Stimulated activated memory B cell treated with anti-CD40 and anti-IgM and Interleukin-4, amounts not matched to agents 10 μg/mL and 1 μg/mL and 100 μg/mL, for 72 hours (primary cell): ENCODE measurements at regions not wholly inside any gene's neighbourhood (a gene's known extent, or its start where the extent isn't known, plus 50 kb on each side); places are given as distances from the start of the nearest gene placed in this dataset.

Experiments used
- ATAC-seq: fragments of 150-1000 bp; cut with Tn5 transposase; 2 replicates; pipeline ENCODE4 v1.10.0; 2021
- H3K27ac Mint-ChIP-seq: one replicate; pipeline ENCODE4 v1.8.0; 2022; ENCODE audit warnings: mild to moderate bottlenecking, mixed read lengths
- H3K27me3 Mint-ChIP-seq: one replicate; pipeline ENCODE4 v1.8.0; 2022; ENCODE audit warnings: mixed read lengths
- H3K36me3 Mint-ChIP-seq: one replicate; pipeline ENCODE4 v1.8.0; 2022; ENCODE audit warnings: mixed read lengths
- H3K4me1 Mint-ChIP-seq: one replicate; pipeline ENCODE4 v1.8.0; 2022; ENCODE audit warnings: mixed read lengths
- H3K4me3 Mint-ChIP-seq: one replicate; pipeline ENCODE4 v1.8.0; 2022; ENCODE audit warnings: mild to moderate bottlenecking, moderate library complexity, mixed read lengths
- H3K9me3 Mint-ChIP-seq: one replicate; pipeline ENCODE4 v1.8.0; 2022; ENCODE audit warnings: mixed read lengths

- no peaks in the 10 kb centered on the region for H3K27me3 Mint-ChIP-seq
- no peaks in the 10 kb centered on the region for H3K9me3 Mint-ChIP-seq
- H3K4me3 Mint-ChIP-seq, result no peak overlapping the region
Observed at GRCh38 chr1:34436836-34437235, 260.1 kb downstream of the C1orf94 start.

GRCh38 chr1:34441259-34442069, 264.8 kb downstream of the C1orf94 start:
- no peak for ATAC-seq
- peaks cover 18% of the 10 kb centered on the region for H3K27me3 Mint-ChIP-seq
- H3K36me3 Mint-ChIP-seq, result no peaks in the 10 kb centered on the region
- no peak overlapping the region for H3K4me3 Mint-ChIP-seq
- no peaks in the 10 kb centered on the region for H3K9me3 Mint-ChIP-seq
- H3K27ac Mint-ChIP-seq, result no peak overlapping the region
- H3K4me1 Mint-ChIP-seq, result no peaks in the 10 kb centered on the region

More at GRCh38 chr1:34436836-34437235, 260.1 kb downstream of the C1orf94 start:
- no peaks in the 10 kb centered on the region for H3K36me3 Mint-ChIP-seq
- ATAC-seq, result no peak
- no peaks in the 10 kb centered on the region for H3K4me1 Mint-ChIP-seq
- no peak overlapping the region for H3K27ac Mint-ChIP-seq

- Mint-ChIP-seq H3K9me3 (no peaks in the 10 kb centered on the region), H3K36me3 (no peaks in the 10 kb centered on the region), H3K4me1 (no peaks in the 10 kb centered on the region), H3K27me3 (peaks cover 25% of the 10 kb centered on the region), H3K4me3 (no peak overlapping the region), H3K27ac (no peak overlapping the region)
- no peak for ATAC-seq
Observed at GRCh38 chr1:34444516-34444915, 267.8 kb downstream of the C1orf94 start.

- ATAC-seq, result no peak
- H3K4me1 Mint-ChIP-seq, result no peaks in the 10 kb centered on the region
- H3K27me3 Mint-ChIP-seq, result peaks cover 17% of the 10 kb centered on the region
- no peaks in the 10 kb centered on the region for H3K9me3 Mint-ChIP-seq
- H3K4me3 Mint-ChIP-seq, result no peak overlapping the region
- H3K36me3 Mint-ChIP-seq, result no peaks in the 10 kb centered on the region
- no peak overlapping the region for H3K27ac Mint-ChIP-seq
Observed at GRCh38 chr1:34450325-34450724, 273.6 kb downstream of the C1orf94 start.

GRCh38 chr1:34452451-34452850, 275.7 kb downstream of the C1orf94 start:
- ATAC-seq, result no peak
- Mint-ChIP-seq H3K4me3 (no peak overlapping the region), H3K4me1 (no peaks in the 10 kb centered on the region), H3K9me3 (no peaks in the 10 kb centered on the region), H3K27ac (no peak overlapping the region), H3K36me3 (no peaks in the 10 kb centered on the region), H3K27me3 (no peaks in the 10 kb centered on the region)

- no peak overlapping the region for H3K27ac Mint-ChIP-seq
- no peaks in the 10 kb centered on the region for H3K36me3 Mint-ChIP-seq
- H3K4me3 Mint-ChIP-seq, result no peak overlapping the region
- H3K4me1 Mint-ChIP-seq, result no peaks in the 10 kb centered on the region
- no peaks in the 10 kb centered on the region for H3K9me3 Mint-ChIP-seq
- ATAC-seq, result no peak
- peaks cover 10% of the 10 kb centered on the region for H3K27me3 Mint-ChIP-seq
Observed at GRCh38 chr1:34455121-34455520, 278.4 kb downstream of the C1orf94 start.

GRCh38 chr1:34460193-34460592, 283.5 kb downstream of the C1orf94 start:
- Mint-ChIP-seq H3K36me3 (no peaks in the 10 kb centered on the region), H3K27ac (no peak overlapping the region), H3K4me3 (no peak overlapping the region), H3K4me1 (no peaks in the 10 kb centered on the region), H3K9me3 (no peaks in the 10 kb centered on the region), H3K27me3 (peaks cover 21% of the 10 kb centered on the region)
- no peak for ATAC-seq

GRCh38 chr1:34470401-34470800, 284.4 kb upstream of the GJB5 start:
- no peaks in the 10 kb centered on the region for H3K36me3 Mint-ChIP-seq
- no peak overlapping the region for H3K27ac Mint-ChIP-seq
- peak; percentile 29 for ATAC-seq
- no peaks in the 10 kb centered on the region for H3K27me3 Mint-ChIP-seq
- H3K4me3 Mint-ChIP-seq, result no peak overlapping the region
- H3K9me3 Mint-ChIP-seq, result peaks cover 3% of the 10 kb centered on the region
- H3K4me1 Mint-ChIP-seq, result no peaks in the 10 kb centered on the region

- Mint-ChIP-seq H3K27ac (no peak overlapping the region), H3K27me3 (peaks cover 12% of the 10 kb centered on the region), H3K36me3 (no peaks in the 10 kb centered on the region), H3K4me1 (no peaks in the 10 kb centered on the region), H3K9me3 (peaks cover 1% of the 10 kb centered on the region), H3K4me3 (no peak overlapping the region)
- no peak for ATAC-seq
Observed at GRCh38 chr1:34474566-34474965, 280.3 kb upstream of the GJB5 start.

GRCh38 chr1:34476371-34476770, 278.5 kb upstream of the GJB5 start:
- peaks cover 21% of the 10 kb centered on the region for H3K27me3 Mint-ChIP-seq
- H3K4me3 Mint-ChIP-seq, result no peak overlapping the region
- no peaks in the 10 kb centered on the region for H3K4me1 Mint-ChIP-seq
- H3K9me3 Mint-ChIP-seq, result peaks cover 11% of the 10 kb centered on the region
- no peaks in the 10 kb centered on the region for H3K36me3 Mint-ChIP-seq
- ATAC-seq, result no peak
- no peak overlapping the region for H3K27ac Mint-ChIP-seq

- no peak for ATAC-seq
- Mint-ChIP-seq H3K9me3 (peaks cover 11% of the 10 kb centered on the region), H3K27me3 (peaks cover 21% of the 10 kb centered on the region), H3K4me1 (no peaks in the 10 kb centered on the region), H3K4me3 (no peak overlapping the region), H3K27ac (no peak overlapping the region), H3K36me3 (no peaks in the 10 kb centered on the region)
Observed at GRCh38 chr1:34477632-34478141, 277.2 kb upstream of the GJB5 start.

- ATAC-seq, result no peak
- H3K27ac Mint-ChIP-seq, result no peak overlapping the region
- H3K4me1 Mint-ChIP-seq, result no peaks in the 10 kb centered on the region
- no peak overlapping the region for H3K4me3 Mint-ChIP-seq
- H3K36me3 Mint-ChIP-seq, result no peaks in the 10 kb centered on the region
- peaks cover 11% of the 10 kb centered on the region for H3K9me3 Mint-ChIP-seq
- H3K27me3 Mint-ChIP-seq, result peaks cover 21% of the 10 kb centered on the region
Observed at GRCh38 chr1:34478515-34479076, 276.3 kb upstream of the GJB5 start.

- Mint-ChIP-seq H3K9me3 (peaks cover 11% of the 10 kb centered on the region), H3K4me1 (no peaks in the 10 kb centered on the region), H3K36me3 (no peaks in the 10 kb centered on the region), H3K4me3 (no peak overlapping the region), H3K27me3 (peaks cover 28% of the 10 kb centered on the region), H3K27ac (no peak overlapping the region)
- ATAC-seq, result no peak
Observed at GRCh38 chr1:34479731-34480130, 275.1 kb upstream of the GJB5 start.

- ATAC-seq, result no peak
- H3K4me1 Mint-ChIP-seq, result no peaks in the 10 kb centered on the region
Observed at GRCh38 chr1:34488080-34488708, 266.7 kb upstream of the GJB5 start.

GRCh38 chr1:34500451-34500850, 254.4 kb upstream of the GJB5 start:
- no peaks in the 10 kb centered on the region for H3K4me1 Mint-ChIP-seq
- no peak overlapping the region for H3K4me3 Mint-ChIP-seq
- no peak for ATAC-seq

More at GRCh38 chr1:34488080-34488708, 266.7 kb upstream of the GJB5 start:
- H3K36me3 Mint-ChIP-seq, result no peaks in the 10 kb centered on the region
- H3K27me3 Mint-ChIP-seq, result peaks cover 22% of the 10 kb centered on the region
- H3K9me3 Mint-ChIP-seq, result peaks cover 18% of the 10 kb centered on the region
- no peak overlapping the region for H3K27ac Mint-ChIP-seq
- H3K4me3 Mint-ChIP-seq, result no peak overlapping the region

More at GRCh38 chr1:34500451-34500850, 254.4 kb upstream of the GJB5 start:
- Mint-ChIP-seq H3K27ac (no peak overlapping the region), H3K9me3 (peaks cover 3% of the 10 kb centered on the region), H3K36me3 (no peaks in the 10 kb centered on the region), H3K27me3 (peaks cover 27% of the 10 kb centered on the region)
